K562 (cell line): ENCODE measurements at regions not wholly inside any gene's neighbourhood (a gene's known extent, or its start where the extent isn't known, plus 50 kb on each side); places are given as distances from the start of the nearest gene placed in this dataset.

ENCODE experiments used
- CEBPB ChIP-seq: fragments of 450-650 bp; IDR thresholded peaks from 2 replicates; pipeline ENCODE4 v1.6.1; 2016; ENCODE audit warnings: missing genetic modification characterization, missing compliant biosample characterization
- CTCF ChIP-seq, 3 experiments: IDR thresholded peaks in 2 of 3; conservative IDR thresholded peaks in 1 of 3; 2 replicates each; pipeline ENCODE4 v1.5.1; 2011 to 2012; ENCODE audit warnings: low read length in 3 of 3, mild to moderate bottlenecking in 3 of 3, control low read depth in 2 of 3, improper control_type of control experiment in 1 of 3, inconsistent platforms in 1 of 3, low read depth in 1 of 3, mixed read lengths in 1 of 3, moderate library complexity in 1 of 3; ENCODE audit not compliant: insufficient read depth in 2 of 3
- EZH2 ChIP-seq: IDR thresholded peaks from 2 replicates; pipeline ENCODE4 v1.6.1; 2012; ENCODE audit warnings: low read depth, mild to moderate bottlenecking, inconsistent platforms, low read length, borderline replicate concordance
- ZFX ChIP-seq: sonication (generic); formaldehyde crosslinking; IDR thresholded peaks from 2 replicates; pipeline ENCODE4 v1.8.0; 2022; ENCODE audit warnings: mild to moderate bottlenecking, missing genetic modification reagents, moderate library complexity
- TF ChIP-seq, protein P1 (sequence below): sonication (generic); formaldehyde crosslinking; IDR thresholded peaks from 2 replicates; pipeline ENCODE4 v1.8.0; 2022; ENCODE audit warnings: mild to moderate bottlenecking, missing genetic modification reagents

- TF ChIP-seq ZFX (CRISPR knock-in tag) (no peak), CTCF (IDR thresholded peaks at IDR 0.05 in 2 of 3, conservative IDR thresholded peaks at IDR 0.05 in 1 of 3; ENCODE audit: insufficient read depth in 2 of 3, low read depth in 1 of 3, low read length in 3 of 3) (no peak), EZH2 (no peak), CEBPB (tag) (no peak)
- TF ChIP-seq, protein P1, sequence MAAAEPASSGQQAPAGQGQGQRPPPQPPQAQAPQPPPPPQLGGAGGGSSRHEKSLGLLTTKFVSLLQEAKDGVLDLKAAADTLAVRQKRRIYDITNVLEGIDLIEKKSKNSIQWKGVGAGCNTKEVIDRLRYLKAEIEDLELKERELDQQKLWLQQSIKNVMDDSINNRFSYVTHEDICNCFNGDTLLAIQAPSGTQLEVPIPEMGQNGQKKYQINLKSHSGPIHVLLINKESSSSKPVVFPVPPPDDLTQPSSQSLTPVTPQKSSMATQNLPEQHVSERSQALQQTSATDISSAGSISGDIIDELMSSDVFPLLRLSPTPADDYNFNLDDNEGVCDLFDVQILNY (CRISPR knock-in tag) = no peak
Measured at GRCh38 chr20:60191014-60191413, 232.8 kb downstream of the CDH26 start.
